T-cell (primary cell): ENCODE measurements at regions not wholly inside any gene's neighbourhood (a gene's known extent, or its start where the extent isn't known, plus 50 kb on each side); places are given as distances from the start of the nearest gene placed in this dataset.

Source experiments
- ATAC-seq, 4 experiments: fragments of 200-7000 bp in 3 of 4; fragments of 150-1000 bp in 1 of 4; cut with Tn5 transposase; replicated peaks in 1 of 4; 1 replicate in 3 of 4; 2 replicates in 1 of 4; pipeline ENCODE4 v1.10.0; 2021; ENCODE audit warnings: moderate library complexity in 3 of 4, mild to moderate bottlenecking in 2 of 4, moderate number of reproducible peaks in 1 of 4
- CTCF ChIA-PET, 2 donors: fragments of 300-600 bp; sonication (Branson Sonifier 250); formaldehyde crosslinking; loops; one replicate each; lab custom pipeline; 2022; ENCODE audit warnings: antibody characterized with exemption in 2 of 2; lab: Charles Lee
- POLR2A ChIA-PET, 2 donors: fragments of 300-600 bp; sonication (Branson Sonifier 250); formaldehyde crosslinking; loops; one replicate each; lab custom pipeline; 2022; ENCODE audit warnings: antibody characterized with exemption in 2 of 2; lab: Charles Lee
- DNase-seq, 35 experiments: peaks; one replicate each; pipeline versions ENCODE4 v3.0.0 to v3.0.0-alpha.2; 2013 to 2023
- H3K27ac ChIP-seq: one replicate; pipeline ENCODE4 v1.5.1; 2013; ENCODE audit warnings: low read length
- H3K27me3 ChIP-seq, 2 experiments: replicated peaks in 1 of 2; 1 replicate in 1 of 2; 2 replicates in 1 of 2; pipeline versions ENCODE4 v1.6.1 to v1.7.0; 2013; ENCODE audit warnings: low read length in 1 of 2, mixed read lengths in 1 of 2; ENCODE audit not compliant: control insufficient read depth in 2 of 2, insufficient read depth in 2 of 2; ENCODE audit errors: extremely low read depth in 1 of 2
- H3K36me3 ChIP-seq, 2 donors: 1 replicate in 1 of 2; 2 replicates in 1 of 2; pipeline versions ENCODE4 v1.6.1 to v1.7.0; 2013; ENCODE audit warnings: low read length in 1 of 2; ENCODE audit not compliant: control insufficient read depth in 2 of 2, insufficient read depth in 1 of 2; ENCODE audit errors: extremely low read depth in 1 of 2
- H3K4me1 ChIP-seq, 2 experiments: 1 replicate in 1 of 2; 2 replicates in 1 of 2; pipeline versions ENCODE4 v1.6.1 to v1.7.0; 2013; ENCODE audit warnings: low read length in 2 of 2, mixed read lengths in 1 of 2; ENCODE audit not compliant: insufficient read depth in 2 of 2, control insufficient read depth in 1 of 2; ENCODE audit errors: extremely low read depth in 1 of 2
- H3K4me3 ChIP-seq, 2 donors: 1 replicate in 1 of 2; 2 replicates in 1 of 2; pipeline versions ENCODE4 v1.5.1 to v1.7.0; 2013; ENCODE audit warnings: mild to moderate bottlenecking in 2 of 2, low read length in 1 of 2, moderate library complexity in 1 of 2; ENCODE audit not compliant: control insufficient read depth in 1 of 2; ENCODE audit errors: extremely low read depth in 1 of 2
- H3K9me3 ChIP-seq: 2 replicates; pipeline ENCODE4 v1.7.0; 2013
- H3K27ac Mint-ChIP-seq, 2 donors: one replicate each; pipeline ENCODE4 v1.8.0; 2020 to 2021; ENCODE audit warnings: mild to moderate bottlenecking in 2 of 2, mixed read lengths in 2 of 2
- H3K27me3 Mint-ChIP-seq, 2 donors: one replicate each; pipeline ENCODE4 v1.8.0; 2021 to 2022; ENCODE audit warnings: mixed read lengths in 2 of 2
- H3K36me3 Mint-ChIP-seq: one replicate; pipeline ENCODE4 v1.8.0; 2021; ENCODE audit warnings: mixed read lengths
- H3K4me1 Mint-ChIP-seq, 3 donors: one replicate each; pipeline ENCODE4 v1.8.0; 2020 to 2022; ENCODE audit warnings: mixed read lengths in 3 of 3, mild to moderate bottlenecking in 1 of 3
- H3K4me3 Mint-ChIP-seq, 3 donors: one replicate each; pipeline ENCODE4 v1.8.0; 2020 to 2022; ENCODE audit warnings: mild to moderate bottlenecking in 3 of 3, mixed read lengths in 3 of 3, moderate library complexity in 3 of 3
- H3K9me3 Mint-ChIP-seq, 3 donors: one replicate each; pipeline ENCODE4 v1.8.0; 2020 to 2022; ENCODE audit warnings: mixed read lengths in 3 of 3
- WGBS: methylation state at CpG from one replicate; pipeline ENCODE4 v1.1.5; 2013; ENCODE audit warnings: missing lambda C conversion rate; ENCODE audit not compliant: insufficient coverage; 5-methylcytosine and 5-hydroxymethylcytosine counted together

GRCh38 chr11:13126430-13126829 is 117.3 kb downstream of the RASSF10 start:
- Histone ChIP-seq H3K27ac (no peak overlapping the region), H3K4me3 (no peak overlapping the region), H3K4me1 (no peaks in the 10 kb centered on the region), H3K36me3 (no peaks in the 10 kb centered on the region), H3K9me3 (no peaks in the 10 kb centered on the region), H3K27me3 (peaks cover 0 to 6% of the 10 kb centered on the region in 2 experiments)
- Mint-ChIP-seq H3K4me3 (no peak overlapping the region), H3K36me3 (no peaks in the 10 kb centered on the region), H3K4me1 (no peaks in the 10 kb centered on the region), H3K9me3 (peaks cover 2 to 6% (median 4%) of the 10 kb centered on the region in 3 donors), H3K27ac (no peak overlapping the region), H3K27me3 (peaks cover 25 to 27% of the 10 kb centered on the region in 2 donors)
- DNase-seq (no peak), ATAC-seq (no peak)
- ChIA-PET CTCF (no interaction called here), POLR2A (no interaction called here)
- WGBS, result 60% methylated on average over 1 of the region's 7 CpGs

DNA sequence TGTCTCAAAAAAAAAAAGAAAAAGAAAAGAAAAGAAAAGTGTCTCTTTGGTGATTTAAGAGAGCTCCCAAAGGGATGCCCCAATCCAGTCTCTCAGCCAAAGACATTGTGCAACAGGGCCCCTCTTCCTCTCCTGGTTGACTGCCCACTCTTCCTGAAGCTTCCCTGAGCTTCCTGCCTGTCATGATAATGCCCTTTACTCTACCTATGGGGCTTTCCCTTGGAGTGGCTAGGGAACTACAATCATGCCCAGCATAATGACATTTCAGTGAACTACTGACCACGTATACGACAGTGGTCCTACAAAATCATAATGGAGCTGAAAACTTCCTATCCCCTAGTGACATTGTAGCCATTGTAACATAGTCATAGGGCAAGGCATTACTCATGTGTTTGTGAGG is 118.0 kb downstream of the RASSF10 start:
- peaks cover 0 to 6% of the 10 kb centered on the region in 2 experiments for H3K27me3 ChIP-seq

DNA sequence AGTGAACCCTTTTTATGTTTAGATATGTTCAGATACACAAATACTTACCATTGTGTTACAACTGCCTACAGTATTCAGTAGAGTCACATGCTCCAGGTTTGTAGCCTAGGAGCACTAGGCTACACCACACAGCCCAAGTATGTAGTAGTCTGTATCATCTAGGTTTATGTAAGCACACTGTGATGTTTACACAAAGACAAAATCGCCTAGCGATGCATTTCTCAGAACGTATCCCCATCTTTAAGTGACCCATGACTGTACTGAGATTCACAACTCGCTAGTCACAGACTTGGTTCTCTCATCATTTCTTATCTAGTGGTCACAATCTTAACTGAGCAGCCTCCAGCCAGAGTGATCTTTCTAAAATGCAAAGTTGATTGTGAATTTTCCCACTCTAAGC is 119.2 kb downstream of the RASSF10 start:
- Mint-ChIP-seq H3K9me3 (peaks cover 0 to 11% (median 0%) of the 10 kb centered on the region in 3 donors), H3K4me1 (peaks cover 0 to 3% (median 0%) of the 10 kb centered on the region in 3 donors), H3K27me3 (peaks cover 13 to 23% of the 10 kb centered on the region in 2 donors), H3K4me3 (no peak overlapping the region), H3K27ac (no peak overlapping the region), H3K36me3 (no peaks in the 10 kb centered on the region)
- CTCF ChIA-PET, result interaction anchor here (0.7 kb wide), 2 partner anchors 1084 to 1941 kb away, joined by 3 to 5 read pairs; no protein-coding TSS in a partner anchor
- no peaks in the 10 kb centered on the region for H3K4me1 ChIP-seq
- H3K36me3 ChIP-seq, result no peaks in the 10 kb centered on the region
- no peaks in the 10 kb centered on the region for H3K9me3 ChIP-seq
- WGBS, result 88% methylated on average over 3 of the region's 4 CpGs
- H3K27me3 ChIP-seq, result peaks cover 0 to 6% of the 10 kb centered on the region in 2 experiments
- POLR2A ChIA-PET, result no interaction called here
- no peak overlapping the region for H3K27ac ChIP-seq
- no peak overlapping the region for H3K4me3 ChIP-seq
- DNase-seq (no peak), ATAC-seq (no peak)

More for the DNA sequence above, 118.0 kb downstream of the RASSF10 start:
- H3K4me3 Mint-ChIP-seq, result no peak overlapping the region
- POLR2A ChIA-PET, result no interaction called here
- Histone ChIP-seq H3K4me3 (no peak overlapping the region), H3K4me1 (no peaks in the 10 kb centered on the region), H3K36me3 (no peaks in the 10 kb centered on the region), H3K27ac (no peak overlapping the region), H3K9me3 (no peaks in the 10 kb centered on the region)
- peaks cover 2 to 6% (median 4%) of the 10 kb centered on the region in 3 donors for H3K9me3 Mint-ChIP-seq
- H3K4me1 Mint-ChIP-seq, result no peaks in the 10 kb centered on the region
- H3K27me3 Mint-ChIP-seq, result peaks cover 24 to 27% of the 10 kb centered on the region in 2 donors
- no peak for ATAC-seq
- H3K36me3 Mint-ChIP-seq, result no peaks in the 10 kb centered on the region
- H3K27ac Mint-ChIP-seq, result no peak overlapping the region
- DNase-seq, result no peak
- CTCF ChIA-PET, result no interaction called here
- no CpG with 5 or more reads among the region's 2 CpGs for WGBS

DNA sequence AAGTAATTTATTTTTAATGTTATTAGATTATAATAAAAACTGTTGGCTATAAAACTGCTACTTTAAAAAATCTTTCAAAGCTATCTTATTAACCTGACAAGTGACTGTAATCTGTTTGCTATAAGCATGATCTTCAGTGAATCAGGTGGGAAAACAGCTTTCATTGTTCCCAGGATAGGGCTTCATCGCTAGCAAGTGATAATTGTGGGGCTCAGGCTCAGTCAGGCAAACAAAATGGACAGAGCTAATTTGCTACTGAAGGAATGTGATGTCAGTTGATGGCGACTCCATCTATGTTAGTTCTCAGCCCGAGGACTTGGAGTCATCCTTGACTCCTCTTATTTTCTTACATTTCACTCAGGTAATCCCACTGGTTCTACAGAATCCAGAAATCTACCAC is 125.0 kb downstream of the RASSF10 start:
- WGBS, result 90% methylated on average over 2 of the region's 3 CpGs
- Histone ChIP-seq H3K4me1 (no peaks in the 10 kb centered on the region), H3K9me3 (no peaks in the 10 kb centered on the region), H3K27me3 (peaks cover 0 to 2% of the 10 kb centered on the region in 2 experiments), H3K36me3 (no peaks in the 10 kb centered on the region), H3K27ac (no peak overlapping the region), H3K4me3 (no peak overlapping the region)
- Mint-ChIP-seq H3K4me3 (no peak overlapping the region), H3K9me3 (peaks cover 0 to 5% (median 2%) of the 10 kb centered on the region in 3 donors), H3K27me3 (peaks cover 20 to 26% of the 10 kb centered on the region in 2 donors), H3K36me3 (no peaks in the 10 kb centered on the region), H3K27ac (no peak overlapping the region), H3K4me1 (peaks cover 0 to 3% (median 0%) of the 10 kb centered on the region in 3 donors)
- DNase-seq, result no peak
- ATAC-seq, result no peak
- CTCF ChIA-PET, result interaction anchor here in 1 of 2 donors (0.6 kb wide), 1 partner anchor 161 kb away, joined by 7 read pairs; no protein-coding TSS in a partner anchor
- POLR2A ChIA-PET, result no interaction called here

GRCh38 chr11:13134886-13135285 is 125.8 kb downstream of the RASSF10 start:
- Mint-ChIP-seq H3K36me3 (no peaks in the 10 kb centered on the region), H3K4me1 (peaks cover 0 to 3% (median 0%) of the 10 kb centered on the region in 3 donors), H3K9me3 (peaks cover 0 to 5% (median 3%) of the 10 kb centered on the region in 3 donors), H3K4me3 (no peak overlapping the region), H3K27me3 (peaks cover 23 to 30% of the 10 kb centered on the region in 2 donors), H3K27ac (no peak overlapping the region)
- no peaks in the 10 kb centered on the region for H3K4me1 ChIP-seq
- no peaks in the 10 kb centered on the region for H3K9me3 ChIP-seq
- H3K27me3 ChIP-seq, result peaks cover 0 to 2% of the 10 kb centered on the region in 2 experiments
- DNase-seq (no peak), ATAC-seq (no peak)
- CTCF ChIA-PET, result no interaction called here
- POLR2A ChIA-PET, result no interaction called here
- no peak overlapping the region for H3K4me3 ChIP-seq
- 80% methylated on average over 1 of the region's 2 CpGs for WGBS
- no peak overlapping the region for H3K27ac ChIP-seq
- H3K36me3 ChIP-seq, result no peaks in the 10 kb centered on the region

DNA sequence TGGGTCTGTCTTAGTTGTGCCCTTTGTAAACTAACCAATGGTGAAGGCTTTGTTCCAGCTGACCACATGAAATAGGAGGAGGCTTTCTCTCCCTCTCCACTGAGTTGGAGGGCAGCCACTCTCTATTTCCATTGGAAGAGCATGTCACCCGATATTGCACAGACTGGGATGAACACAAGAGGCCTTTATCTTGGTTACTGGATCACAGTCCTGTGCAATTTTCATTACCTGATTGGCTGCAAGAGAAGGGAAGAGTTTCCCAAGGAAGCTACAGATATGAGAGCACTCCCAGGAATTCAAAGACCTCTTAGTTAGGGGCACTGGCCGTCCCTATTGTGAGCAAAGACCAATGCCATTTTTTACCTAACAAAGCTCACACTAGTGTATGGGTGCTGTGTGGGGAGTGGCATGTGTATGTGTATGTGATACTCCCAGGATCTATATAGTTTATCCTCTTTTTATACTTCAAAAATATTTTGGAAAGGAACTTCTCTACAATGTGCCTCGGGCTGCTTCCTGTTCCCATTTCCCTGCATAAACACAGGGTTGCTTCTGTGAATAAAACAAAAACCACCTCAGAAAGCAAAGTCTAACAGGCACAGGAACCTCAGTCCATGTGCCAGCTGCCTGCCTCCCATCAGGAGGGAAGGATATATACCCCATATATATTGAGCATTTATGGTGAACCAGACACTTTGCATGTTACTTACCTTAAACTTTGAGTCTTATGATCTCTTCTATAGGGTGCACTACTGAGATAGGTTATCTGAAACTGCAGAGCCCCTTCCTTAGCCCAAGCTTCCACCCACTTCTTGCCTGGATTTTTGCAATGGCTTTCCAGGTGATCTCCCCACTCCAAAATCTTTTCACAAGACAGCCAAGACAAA is 126.5 kb downstream of the RASSF10 start:
- H3K4me1 ChIP-seq, result no peaks in the 10 kb centered on the region
- no peaks in the 10 kb centered on the region for H3K36me3 ChIP-seq
- Mint-ChIP-seq H3K4me3 (no peak overlapping the region), H3K27me3 (peaks cover 28 to 33% of the 10 kb centered on the region in 2 donors), H3K27ac (no peak overlapping the region), H3K4me1 (peaks cover 0 to 3% (median 0%) of the 10 kb centered on the region in 3 donors), H3K36me3 (no peaks in the 10 kb centered on the region), H3K9me3 (peaks cover 0 to 5% (median 3%) of the 10 kb centered on the region in 3 donors)
- H3K27ac ChIP-seq, result no peak overlapping the region
- WGBS, result 20% methylated on average over 1 of the region's 3 CpGs
- no peak for DNase-seq
- H3K27me3 ChIP-seq, result peaks cover 0 to 7% of the 10 kb centered on the region in 2 experiments
- H3K9me3 ChIP-seq, result no peaks in the 10 kb centered on the region
- ChIA-PET POLR2A (interaction anchor here in 1 of 2 donors (0.6 kb wide), 1 partner anchor 1320 kb away, joined by 4 read pairs; no protein-coding TSS in a partner anchor), CTCF (no interaction called here)
- no peak for ATAC-seq
- H3K4me3 ChIP-seq, result no peak overlapping the region
